Neural progenitor cell (in vitro differentiated cells): ENCODE measurements at regions not wholly inside any gene's neighbourhood (a gene's known extent, or its start where the extent isn't known, plus 50 kb on each side); places are given as distances from the start of the nearest gene placed in this dataset.
A peak's percentile ranks its signal among the peaks of the same experiment; 100 is the strongest.

Source experiments
- DNase-seq: peaks from one replicate; pipeline ENCODE4 v3.0.0-alpha.2; 2016; ENCODE audit warnings: low spot score
- H2AFZ ChIP-seq: fragments of 200-600 bp; sonication (generic); replicated peaks from 2 replicates; pipeline ENCODE4 v1.6.1; 2016; ENCODE audit warnings: antibody characterized with exemption
- H3F3A ChIP-seq: fragments of 200-600 bp; sonication (generic); 2 replicates; pipeline ENCODE4 v1.6.1; 2016; ENCODE audit warnings: antibody characterized with exemption, low read depth
- H3K27ac ChIP-seq: fragments of 200-600 bp; sonication (generic); 2 replicates; pipeline ENCODE4 v1.5.1; 2016; ENCODE audit warnings: mild to moderate bottlenecking
- H3K27me3 ChIP-seq: fragments of 200-600 bp; sonication (generic); 2 replicates; pipeline ENCODE4 v1.6.1; 2016; ENCODE audit warnings: mild to moderate bottlenecking, moderate library complexity
- H3K36me3 ChIP-seq: fragments of 200-600 bp; sonication (generic); 2 replicates; pipeline ENCODE4 v1.5.1; 2016
- H3K4me1 ChIP-seq: fragments of 200-600 bp; sonication (generic); 2 replicates; pipeline ENCODE4 v1.6.1; 2016; ENCODE audit warnings: mixed run types
- H3K4me2 ChIP-seq: fragments of 200-600 bp; sonication (generic); 2 replicates; pipeline ENCODE4 v1.6.1; 2016
- H3K4me3 ChIP-seq: fragments of 200-600 bp; sonication (generic); 2 replicates; pipeline ENCODE4 v1.5.1; 2016
- H3K79me2 ChIP-seq: fragments of 200-600 bp; sonication (generic); 2 replicates; pipeline ENCODE4 v1.6.1; 2016; ENCODE audit warnings: low read depth
- H3K9ac ChIP-seq: fragments of 200-600 bp; sonication (generic); 2 replicates; pipeline ENCODE4 v1.6.1; 2016
- H3K9me3 ChIP-seq: fragments of 200-600 bp; sonication (generic); 2 replicates; pipeline ENCODE4 v1.5.1; 2016; ENCODE audit warnings: low read depth
- H4K20me1 ChIP-seq: fragments of 200-600 bp; sonication (generic); 2 replicates; pipeline ENCODE4 v1.6.1; 2016; ENCODE audit warnings: low read depth
- H3K27ac Mint-ChIP-seq: 3 replicates; pipeline ENCODE4 v1.8.0; 2021; ENCODE audit warnings: mixed read lengths
- H3K27me3 Mint-ChIP-seq: 2 replicates; pipeline ENCODE4 v1.8.0; 2022; ENCODE audit warnings: low read depth, mild to moderate bottlenecking, inconsistent platforms, moderate library complexity, mixed read lengths; ENCODE audit not compliant: insufficient read depth
- H3K36me3 Mint-ChIP-seq: 3 replicates; pipeline ENCODE4 v1.8.0; 2021; ENCODE audit warnings: mixed read lengths
- H3K4me1 Mint-ChIP-seq: 3 replicates; pipeline ENCODE4 v1.8.0; 2021; ENCODE audit warnings: mixed read lengths
- H3K4me3 Mint-ChIP-seq: 3 replicates; pipeline ENCODE4 v1.8.0; 2021; ENCODE audit warnings: mild to moderate bottlenecking, moderate library complexity, mixed read lengths
- H3K9me3 Mint-ChIP-seq: 3 replicates; pipeline ENCODE4 v1.8.0; 2020; ENCODE audit warnings: mixed read lengths
- CTCF ChIP-seq: fragments of 200-600 bp; sonication (generic); IDR thresholded peaks from 2 replicates; pipeline ENCODE4 v1.5.1; 2017; ENCODE audit warnings: antibody characterized with exemption, mild to moderate bottlenecking
- EZH2 ChIP-seq: fragments of 200-600 bp; sonication (generic); IDR thresholded peaks from 2 replicates; pipeline ENCODE4 v1.6.1; 2017; ENCODE audit warnings: antibody characterized with exemption, mild to moderate bottlenecking, moderate library complexity
- EZH2phosphoT487 ChIP-seq: fragments of 200-600 bp; sonication (generic); IDR thresholded peaks from 2 replicates; pipeline ENCODE4 v1.6.1; 2017; ENCODE audit warnings: antibody characterized with exemption

GRCh38 chr5:98564836-98565235 is 208.6 kb upstream of the RGMB start:
- Histone ChIP-seq H3K27ac (no peak overlapping the region), H3K9me3 (no peaks in the 10 kb centered on the region), H3K4me2 (no peak overlapping the region), H3K4me3 (no peak overlapping the region), H2AFZ (no peak overlapping the region), H3K36me3 (no peaks in the 10 kb centered on the region), H4K20me1 (no peaks in the 10 kb centered on the region), H3K27me3 (no peaks in the 10 kb centered on the region), H3F3A (peaks cover 33% of the 10 kb centered on the region), H3K4me1 (peaks cover 29% of the 10 kb centered on the region), H3K9ac (no peak overlapping the region), H3K79me2 (no peaks in the 10 kb centered on the region)
- Mint-ChIP-seq H3K27me3 (peaks cover 3% of the 10 kb centered on the region), H3K4me3 (no peak overlapping the region), H3K4me1 (peaks cover 13% of the 10 kb centered on the region), H3K9me3 (peaks cover 4% of the 10 kb centered on the region), H3K36me3 (peaks cover 1% of the 10 kb centered on the region), H3K27ac (no peak overlapping the region)
- no peak for DNase-seq
- TF ChIP-seq EZH2phosphoT487 (no peak), EZH2 (no peak), CTCF (no peak)

- Mint-ChIP-seq H3K27me3 (peaks cover 4% of the 10 kb centered on the region), H3K4me3 (no peak overlapping the region), H3K27ac (no peak overlapping the region), H3K4me1 (peaks cover 30% of the 10 kb centered on the region), H3K9me3 (peaks cover 9% of the 10 kb centered on the region), H3K36me3 (peaks cover 1% of the 10 kb centered on the region)
- no peak for DNase-seq
- Histone ChIP-seq H3K4me3 (no peak overlapping the region), H3K9me3 (peaks cover 6% of the 10 kb centered on the region), H3K36me3 (no peaks in the 10 kb centered on the region), H2AFZ (no peak overlapping the region), H3K27ac (no peak overlapping the region), H4K20me1 (no peaks in the 10 kb centered on the region), H3K27me3 (no peaks in the 10 kb centered on the region), H3K79me2 (no peaks in the 10 kb centered on the region), H3K9ac (no peak overlapping the region), H3K4me2 (no peak overlapping the region), H3K4me1 (peaks cover 38% of the 10 kb centered on the region), H3F3A (peaks cover 32% of the 10 kb centered on the region)
- TF ChIP-seq EZH2 (no peak), CTCF (no peak), EZH2phosphoT487 (no peak)
Measured at GRCh38 chr5:98568336-98568735, 205.1 kb upstream of the RGMB start.

GRCh38 chr5:98569288-98569687 is 204.2 kb upstream of the RGMB start:
- TF ChIP-seq EZH2phosphoT487 (no peak), EZH2 (no peak), CTCF (no peak)
- H3K4me3 ChIP-seq: no peak overlapping the region
- no peaks in the 10 kb centered on the region for H3K79me2 ChIP-seq
- H3F3A ChIP-seq: peaks cover 23% of the 10 kb centered on the region
- H3K4me2 ChIP-seq: no peak overlapping the region
- peaks cover 6% of the 10 kb centered on the region for H3K9me3 ChIP-seq
- no peaks in the 10 kb centered on the region for H4K20me1 ChIP-seq
- peaks cover 29% of the 10 kb centered on the region for H3K4me1 ChIP-seq
- H3K27ac Mint-ChIP-seq: no peak overlapping the region
- H3K9me3 Mint-ChIP-seq: peaks cover 9% of the 10 kb centered on the region
- H3K36me3 ChIP-seq: no peaks in the 10 kb centered on the region
- H3K36me3 Mint-ChIP-seq: no peaks in the 10 kb centered on the region
- no peak overlapping the region for H3K4me3 Mint-ChIP-seq
- H3K27me3 Mint-ChIP-seq: peaks cover 4% of the 10 kb centered on the region
- H2AFZ ChIP-seq: no peak overlapping the region
- H3K9ac ChIP-seq: no peak overlapping the region
- H3K27me3 ChIP-seq: no peaks in the 10 kb centered on the region
- DNase-seq: no peak
- peaks cover 34% of the 10 kb centered on the region for H3K4me1 Mint-ChIP-seq
- no peak overlapping the region for H3K27ac ChIP-seq

GRCh38 chr5:98570010-98570409 is 203.5 kb upstream of the RGMB start:
- Mint-ChIP-seq H3K36me3 (no peaks in the 10 kb centered on the region), H3K4me3 (no peak overlapping the region), H3K27ac (peak overlapping the region; percentile 5), H3K27me3 (peaks cover 4% of the 10 kb centered on the region), H3K4me1 (peaks cover 34% of the 10 kb centered on the region), H3K9me3 (peaks cover 9% of the 10 kb centered on the region)
- peak overlapping the region; percentile 63 for H3K4me2 ChIP-seq
- H3F3A ChIP-seq: peaks cover 16% of the 10 kb centered on the region
- H3K79me2 ChIP-seq: no peaks in the 10 kb centered on the region
- DNase-seq: no peak
- no peak overlapping the region for H2AFZ ChIP-seq
- H3K27ac ChIP-seq: peak overlapping the region; percentile 90
- peaks cover 28% of the 10 kb centered on the region for H3K4me1 ChIP-seq
- no peaks in the 10 kb centered on the region for H3K27me3 ChIP-seq
- H3K36me3 ChIP-seq: no peaks in the 10 kb centered on the region
- no peak overlapping the region for H3K9ac ChIP-seq
- TF ChIP-seq EZH2phosphoT487 (no peak), EZH2 (no peak), CTCF (no peak)
- no peak overlapping the region for H3K4me3 ChIP-seq
- peaks cover 6% of the 10 kb centered on the region for H3K9me3 ChIP-seq
- H4K20me1 ChIP-seq: no peaks in the 10 kb centered on the region
